Activated CD8-positive, alpha-beta T cell treated with anti-CD3 and anti-CD28 coated beads for 36 hours (primary cell): ENCODE measurements at regions not wholly inside any gene's neighbourhood (a gene's known extent, or its start where the extent isn't known, plus 50 kb on each side); places are given as distances from the start of the nearest gene placed in this dataset.

Experiments used
- ATAC-seq: fragments of 200-7000 bp; cut with Tn5 transposase; one replicate; pipeline ENCODE4 v1.10.0; 2021; ENCODE audit warnings: mild to moderate bottlenecking, moderate library complexity
- CTCF ChIA-PET: fragments of 350-600 bp; sonication (Branson Sonifier 250); formaldehyde crosslinking; loops from one replicate; lab custom pipeline; 2021; ENCODE audit warnings: antibody characterized with exemption; lab: Charles Lee
- POLR2A ChIA-PET: fragments of 350-600 bp; sonication (Branson Sonifier 250); formaldehyde crosslinking; loops from one replicate; lab custom pipeline; 2021; ENCODE audit warnings: antibody characterized with exemption; lab: Charles Lee
- DNase-seq: peaks from one replicate; pipeline ENCODE4 v3.0.0-alpha.2; 2020
- H3K27ac Mint-ChIP-seq: one replicate; pipeline ENCODE4 v1.8.0; 2021; ENCODE audit warnings: mild to moderate bottlenecking, mixed read lengths
- H3K27me3 Mint-ChIP-seq: one replicate; pipeline ENCODE4 v1.8.0; 2021; ENCODE audit warnings: mixed read lengths
- H3K36me3 Mint-ChIP-seq: one replicate; pipeline ENCODE4 v1.8.0; 2021; ENCODE audit warnings: low read depth, mixed read lengths
- H3K4me1 Mint-ChIP-seq: one replicate; pipeline ENCODE4 v1.8.0; 2021; ENCODE audit warnings: low read depth, mixed read lengths
- H3K4me3 Mint-ChIP-seq: one replicate; pipeline ENCODE4 v1.8.0; 2021; ENCODE audit warnings: mild to moderate bottlenecking, moderate library complexity, mixed read lengths
- H3K9me3 Mint-ChIP-seq: one replicate; pipeline ENCODE4 v1.8.0; 2021; ENCODE audit warnings: mixed read lengths
- CTCF ChIP-seq: fragments of 200-600 bp; IDR thresholded peaks from one replicate; pipeline ENCODE4 v1.8.0; 2022; ENCODE audit warnings: antibody characterized with exemption, mild to moderate bottlenecking
- intact Hi-C: fragments of 100-400 bp; cut with micrococcal nuclease; formaldehyde crosslinking; loops from one replicate; pipeline ENCODE4 v1.10.0; 2022

- POLR2A ChIA-PET = no interaction called here
- DNase-seq = no peak
- CTCF ChIA-PET = no interaction called here
- no peak for ATAC-seq
- Mint-ChIP-seq H3K27ac (no peak overlapping the region), H3K9me3 (no peaks in the 10 kb centered on the region), H3K36me3 (no peaks in the 10 kb centered on the region), H3K4me1 (no peaks in the 10 kb centered on the region), H3K4me3 (no peak overlapping the region), H3K27me3 (peaks cover 16% of the 10 kb centered on the region)
- intact Hi-C loops = no loop called here
- no peak for TF ChIP-seq CTCF
These were observed 449.3 kb upstream of the CITED2 start for GRCh38 chr6:139823808-139824126.

- intact Hi-C loops = no loop called here
- Mint-ChIP-seq H3K27me3 (peaks cover 15% of the 10 kb centered on the region), H3K4me3 (no peak overlapping the region), H3K27ac (no peak overlapping the region), H3K36me3 (no peaks in the 10 kb centered on the region), H3K4me1 (no peaks in the 10 kb centered on the region), H3K9me3 (no peaks in the 10 kb centered on the region)
- ATAC-seq (no peak), DNase-seq (no peak)
- CTCF ChIA-PET = no interaction called here
- TF ChIP-seq CTCF = no peak
- POLR2A ChIA-PET = no interaction called here
These were observed 448.8 kb upstream of the CITED2 start for GRCh38 chr6:139823099-139823807.

- Mint-ChIP-seq H3K4me1 (no peaks in the 10 kb centered on the region), H3K27me3 (peaks cover 12% of the 10 kb centered on the region), H3K36me3 (no peaks in the 10 kb centered on the region), H3K9me3 (no peaks in the 10 kb centered on the region), H3K27ac (no peak overlapping the region), H3K4me3 (no peak overlapping the region)
- ATAC-seq (no peak), DNase-seq (no peak)
- intact Hi-C loops = no loop called here
- POLR2A ChIA-PET = no interaction called here
- CTCF ChIA-PET = interaction anchor here (0.9 kb wide), 1 partner anchor 452 kb away, joined by 3 read pairs; no protein-coding TSS in a partner anchor
- no peak for TF ChIP-seq CTCF
These were observed 447.3 kb upstream of the CITED2 start for GRCh38 chr6:139821676-139822223.

GRCh38 chr6:139820210-139820609, 445.8 kb upstream of the CITED2 start:
- DNase-seq (no peak), ATAC-seq (no peak)
- Mint-ChIP-seq H3K4me1 (no peaks in the 10 kb centered on the region), H3K36me3 (no peaks in the 10 kb centered on the region), H3K27me3 (peaks cover 16% of the 10 kb centered on the region), H3K27ac (no peak overlapping the region), H3K9me3 (no peaks in the 10 kb centered on the region), H3K4me3 (no peak overlapping the region)
- ChIA-PET POLR2A (no interaction called here), CTCF (no interaction called here)
- no peak for TF ChIP-seq CTCF
- intact Hi-C loops = no loop called here

- TF ChIP-seq CTCF = no peak
- ChIA-PET CTCF (no interaction called here), POLR2A (no interaction called here)
- Mint-ChIP-seq H3K36me3 (no peaks in the 10 kb centered on the region), H3K4me1 (no peaks in the 10 kb centered on the region), H3K27ac (no peak overlapping the region), H3K9me3 (no peaks in the 10 kb centered on the region), H3K4me3 (no peak overlapping the region), H3K27me3 (peaks cover 12% of the 10 kb centered on the region)
- ATAC-seq (no peak), DNase-seq (no peak)
- intact Hi-C loops = no loop called here
These were observed 445.3 kb upstream of the CITED2 start for GRCh38 chr6:139819776-139820175.
